ENCODE measurements at regions not wholly inside any gene's neighbourhood (a gene's known extent, or its start where the extent isn't known, plus 50 kb on each side); places are given as distances from the start of the nearest gene placed in this dataset.
"Not testable (repeated sequence)": the region's sequence is repeated elsewhere in the genome, so short reads cannot be mapped to it uniquely, and the experiment has no call there.

GRCh38 chr2:41319437-41319836, 728.4 kb upstream of the PKDCC start:
- TF ChIP-seq, protein P1, sequence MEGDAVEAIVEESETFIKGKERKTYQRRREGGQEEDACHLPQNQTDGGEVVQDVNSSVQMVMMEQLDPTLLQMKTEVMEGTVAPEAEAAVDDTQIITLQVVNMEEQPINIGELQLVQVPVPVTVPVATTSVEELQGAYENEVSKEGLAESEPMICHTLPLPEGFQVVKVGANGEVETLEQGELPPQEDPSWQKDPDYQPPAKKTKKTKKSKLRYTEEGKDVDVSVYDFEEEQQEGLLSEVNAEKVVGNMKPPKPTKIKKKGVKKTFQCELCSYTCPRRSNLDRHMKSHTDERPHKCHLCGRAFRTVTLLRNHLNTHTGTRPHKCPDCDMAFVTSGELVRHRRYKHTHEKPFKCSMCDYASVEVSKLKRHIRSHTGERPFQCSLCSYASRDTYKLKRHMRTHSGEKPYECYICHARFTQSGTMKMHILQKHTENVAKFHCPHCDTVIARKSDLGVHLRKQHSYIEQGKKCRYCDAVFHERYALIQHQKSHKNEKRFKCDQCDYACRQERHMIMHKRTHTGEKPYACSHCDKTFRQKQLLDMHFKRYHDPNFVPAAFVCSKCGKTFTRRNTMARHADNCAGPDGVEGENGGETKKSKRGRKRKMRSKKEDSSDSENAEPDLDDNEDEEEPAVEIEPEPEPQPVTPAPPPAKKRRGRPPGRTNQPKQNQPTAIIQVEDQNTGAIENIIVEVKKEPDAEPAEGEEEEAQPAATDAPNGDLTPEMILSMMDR (IDR thresholded peaks at IDR 0.05; ENCODE audit: borderline replicate concordance, control extremely low read depth, extremely low read depth, insufficient read depth, missing control alignments), result no peak
- in situ Hi-C loops (cut with MboI; ENCODE audit: low sequenced_read_pairs, unreplicated experiment), result no loop called here
- no peak for DNase-seq (ENCODE audit: low spot score)

GRCh38 chr2:41320491-41320890, 727.3 kb upstream of the PKDCC start:
- TF ChIP-seq, protein P1 (IDR thresholded peaks at IDR 0.05; ENCODE audit: borderline replicate concordance, control extremely low read depth, extremely low read depth, insufficient read depth, missing control alignments), result no peak
- in situ Hi-C loops (cut with MboI; ENCODE audit: low sequenced_read_pairs, unreplicated experiment), result no loop called here
- DNase-seq (ENCODE audit: low spot score), result no peak

GRCh38 chr2:41321351-41321750, 726.5 kb upstream of the PKDCC start:
- DNase-seq (ENCODE audit: low spot score), result no peak
- in situ Hi-C loops (cut with MboI; ENCODE audit: low sequenced_read_pairs, unreplicated experiment), result no loop called here
- TF ChIP-seq, protein P1 (IDR thresholded peaks at IDR 0.05; ENCODE audit: borderline replicate concordance, control extremely low read depth, extremely low read depth, insufficient read depth, missing control alignments), result no peak

- no peak for DNase-seq (ENCODE audit: low spot score)
- in situ Hi-C loops (cut with MboI; ENCODE audit: low sequenced_read_pairs, unreplicated experiment), result no loop called here
- TF ChIP-seq, protein P1 (IDR thresholded peaks at IDR 0.05; ENCODE audit: borderline replicate concordance, control extremely low read depth, extremely low read depth, insufficient read depth, missing control alignments), result no peak
Observed at GRCh38 chr2:41326851-41327250, 721.0 kb upstream of the PKDCC start.

- TF ChIP-seq, protein P1 (IDR thresholded peaks at IDR 0.05; ENCODE audit: borderline replicate concordance, control extremely low read depth, extremely low read depth, insufficient read depth, missing control alignments), result no peak
- DNase-seq (ENCODE audit: low spot score), result no peak
- in situ Hi-C loops (cut with MboI; ENCODE audit: low sequenced_read_pairs, unreplicated experiment), result no loop called here
Observed at GRCh38 chr2:41329040-41329439, 718.8 kb upstream of the PKDCC start.

- DNase-seq (ENCODE audit: low spot score), result no peak
- TF ChIP-seq, protein P1 (IDR thresholded peaks at IDR 0.05; ENCODE audit: borderline replicate concordance, control extremely low read depth, extremely low read depth, insufficient read depth, missing control alignments), result no peak
- in situ Hi-C loops (cut with MboI; ENCODE audit: low sequenced_read_pairs, unreplicated experiment), result no loop called here
Observed at GRCh38 chr2:41334159-41334558, 713.7 kb upstream of the PKDCC start.

GRCh38 chr2:41335573-41335972, 712.2 kb upstream of the PKDCC start:
- DNase-seq (ENCODE audit: low spot score); in situ Hi-C loops (cut with MboI; ENCODE audit: low sequenced_read_pairs, unreplicated experiment): not testable (repeated sequence)

Data from GM13976 (cell line).